ENCODE measurements at regions not wholly inside any gene's neighbourhood (a gene's known extent, or its start where the extent isn't known, plus 50 kb on each side); places are given as distances from the start of the nearest gene placed in this dataset.
A peak's percentile ranks its signal among the peaks of the same experiment; 100 is the strongest.

GRCh38 chr9:108516391-108516790 lies 339.4 kb downstream of the ACTL7B start:
- Histone ChIP-seq H3K27me3 (no peaks in the 10 kb centered on the region), H3K36me3 (no peaks in the 10 kb centered on the region), H3K27ac (no peak overlapping the region), H3K4me2 (peak overlapping the region in 3 of 11 experiments; percentile 6 to 25 (median 15); a peak in 1 of 22 replicates), H3K4me3 (no peak overlapping the region), H3K4me1 (peaks cover 0 to 5% (median 0%) of the 10 kb centered on the region in 10 experiments; a peak in 2 of 20 replicates), H3K9ac (no peak overlapping the region), H3K9me3 (replicated peaks in 1 of 11) (no peaks in the 10 kb centered on the region), H4K20me1 (no peaks in the 10 kb centered on the region)
- TF ChIP-seq Cebpa-rat (IDR thresholded peaks at IDR 0.05): no peak

- Histone ChIP-seq H3K27me3 (no peaks in the 10 kb centered on the region), H3K4me3 (no peak overlapping the region)
These were observed 339.9 kb downstream of the ACTL7B start for GRCh38 chr9:108515856-108516255.

GRCh38 chr9:108512426-108513173 lies 343.2 kb downstream of the ACTL7B start:
- no peak overlapping the region for H3K4me2 ChIP-seq
- TF ChIP-seq Cebpa-rat (IDR thresholded peaks at IDR 0.05): no peak
- H3K27me3 ChIP-seq: no peaks in the 10 kb centered on the region
- no peaks in the 10 kb centered on the region for H4K20me1 ChIP-seq
- H3K36me3 ChIP-seq: no peaks in the 10 kb centered on the region
- peaks cover 0 to 5% (median 3%) of the 10 kb centered on the region in 11 experiments; a peak in 5 of 22 replicates for H3K9me3 ChIP-seq (replicated peaks in 1 of 11)
- H3K4me1 ChIP-seq: peaks cover 0 to 5% (median 0%) of the 10 kb centered on the region in 10 experiments; a peak in 2 of 20 replicates
- no peak overlapping the region for H3K4me3 ChIP-seq
- H3K9ac ChIP-seq: no peak overlapping the region
- no peak overlapping the region for H3K27ac ChIP-seq

More at GRCh38 chr9:108515856-108516255, 339.9 kb downstream of the ACTL7B start:
- no peak for TF ChIP-seq Cebpa-rat (IDR thresholded peaks at IDR 0.05)
- H3K36me3 ChIP-seq: no peaks in the 10 kb centered on the region
- peaks cover 0 to 5% (median 0%) of the 10 kb centered on the region in 10 experiments; a peak in 2 of 20 replicates for H3K4me1 ChIP-seq
- no peak overlapping the region for H3K9ac ChIP-seq
- peak overlapping the region in 2 of 11 experiments; percentile 6 to 25; a peak in 2 of 22 replicates for H3K4me2 ChIP-seq
- H3K9me3 ChIP-seq (replicated peaks in 1 of 11): 0 out of 22 replicates have a peak, but pooled peaks cover 0 to under 1% (median 0%) of the 10 kb centered on the region in 11 experiments
- H4K20me1 ChIP-seq: no peaks in the 10 kb centered on the region
- no peak overlapping the region for H3K27ac ChIP-seq

GRCh38 chr9:108511307-108511706 lies 344.5 kb downstream of the ACTL7B start:
- Histone ChIP-seq H3K4me3 (no peak overlapping the region), H3K36me3 (no peaks in the 10 kb centered on the region), H3K9me3 (replicated peaks in 1 of 11) (peaks cover 0 to 5% (median 3%) of the 10 kb centered on the region in 11 experiments; a peak in 5 of 22 replicates), H3K27me3 (no peaks in the 10 kb centered on the region), H3K4me1 (peaks cover 0 to 4% (median 0%) of the 10 kb centered on the region in 10 experiments; a peak in 2 of 20 replicates), H3K9ac (no peak overlapping the region), H3K4me2 (no peak overlapping the region), H4K20me1 (no peaks in the 10 kb centered on the region), H3K27ac (no peak overlapping the region)
- peak in 2 of 11 experiments; percentile 31 to 54; a peak in 3 of 22 replicates for TF ChIP-seq Cebpa-rat (IDR thresholded peaks at IDR 0.05)

GRCh38 chr9:108496846-108497245 lies 358.9 kb downstream of the ACTL7B start:
- no peak overlapping the region for H3K9ac ChIP-seq
- no peak overlapping the region for H3K27ac ChIP-seq
- H3K36me3 ChIP-seq: no peaks in the 10 kb centered on the region
- no peaks in the 10 kb centered on the region for H3K4me1 ChIP-seq
- H3K9me3 ChIP-seq (replicated peaks in 1 of 11): peaks cover 3 to 11% (median 9%) of the 10 kb centered on the region in 11 experiments; a peak in 16 of 22 replicates
- H4K20me1 ChIP-seq: no peaks in the 10 kb centered on the region
- H3K27me3 ChIP-seq: no peaks in the 10 kb centered on the region
- no peak for TF ChIP-seq Cebpa-rat (IDR thresholded peaks at IDR 0.05)
- no peak overlapping the region for H3K4me2 ChIP-seq
- H3K4me3 ChIP-seq: no peak overlapping the region

GRCh38 chr9:108489567-108489966 lies 366.2 kb downstream of the ACTL7B start:
- Histone ChIP-seq H4K20me1 (peaks cover 0 to 6% (median 0%) of the 10 kb centered on the region in 11 experiments; a peak in 1 of 22 replicates), H3K9me3 (replicated peaks in 1 of 11) (peaks cover 0 to 4% (median 0%) of the 10 kb centered on the region in 11 experiments; a peak in 1 of 22 replicates), H3K9ac (no peak overlapping the region), H3K36me3 (no peaks in the 10 kb centered on the region), H3K27ac (no peak overlapping the region), H3K4me2 (no peak overlapping the region), H3K4me3 (no peak overlapping the region), H3K27me3 (peaks cover 0 to 46% (median 0%) of the 10 kb centered on the region in 11 experiments; a peak in 5 of 22 replicates), H3K4me1 (peaks cover 0 to 17% (median 0%) of the 10 kb centered on the region in 10 experiments; a peak in 7 of 20 replicates)
- TF ChIP-seq Cebpa-rat (IDR thresholded peaks at IDR 0.05): no peak

- no peak overlapping the region for H3K4me3 ChIP-seq
- H3K9ac ChIP-seq: no peak overlapping the region
- H3K4me1 ChIP-seq: peaks cover 0 to 17% (median 0%) of the 10 kb centered on the region in 10 experiments; a peak in 7 of 20 replicates
- TF ChIP-seq Cebpa-rat (IDR thresholded peaks at IDR 0.05): no peak
- no peaks in the 10 kb centered on the region for H3K36me3 ChIP-seq
- no peak overlapping the region for H3K27ac ChIP-seq
- 0 out of 22 replicates have a peak, but pooled peaks cover 0 to 4% (median 0%) of the 10 kb centered on the region in 11 experiments for H3K9me3 ChIP-seq (replicated peaks in 1 of 11)
- H4K20me1 ChIP-seq: peaks cover 0 to 6% (median 0%) of the 10 kb centered on the region in 11 experiments; a peak in 1 of 22 replicates
- H3K27me3 ChIP-seq: peaks cover 0 to 71% (median 0%) of the 10 kb centered on the region in 11 experiments; a peak in 5 of 22 replicates
- H3K4me2 ChIP-seq: peak overlapping the region in 3 of 11 experiments; percentile 32 to 60 (median 38); a peak in 6 of 22 replicates
These were observed 369.0 kb downstream of the ACTL7B start for GRCh38 chr9:108486831-108487230.

GRCh38 chr9:108484468-108484867 lies 371.3 kb downstream of the ACTL7B start:
- peaks cover 0 to 6% (median 0%) of the 10 kb centered on the region in 11 experiments; a peak in 1 of 22 replicates for H4K20me1 ChIP-seq
- H3K4me1 ChIP-seq: peaks cover 0 to 17% (median 0%) of the 10 kb centered on the region in 10 experiments; a peak in 7 of 20 replicates
- no peaks in the 10 kb centered on the region for H3K36me3 ChIP-seq
- no peak overlapping the region for H3K4me3 ChIP-seq
- H3K27ac ChIP-seq: no peak overlapping the region
- H3K9ac ChIP-seq: no peak overlapping the region
- H3K9me3 ChIP-seq (replicated peaks in 1 of 11): 0 out of 22 replicates have a peak, but pooled peaks cover 0 to 4% (median 0%) of the 10 kb centered on the region in 11 experiments
- TF ChIP-seq Cebpa-rat (IDR thresholded peaks at IDR 0.05): no peak
- H3K4me2 ChIP-seq: no peak overlapping the region
- H3K27me3 ChIP-seq: peaks cover 0 to 64% (median 0%) of the 10 kb centered on the region in 11 experiments; a peak in 5 of 22 replicates

GRCh38 chr9:108483676-108484075 lies 372.1 kb downstream of the ACTL7B start:
- Histone ChIP-seq H3K9me3 (replicated peaks in 1 of 11) (0 out of 22 replicates have a peak, but pooled peaks cover 0 to 4% (median 0%) of the 10 kb centered on the region in 11 experiments), H3K27me3 (peaks cover 0 to 56% (median 0%) of the 10 kb centered on the region in 11 experiments; a peak in 5 of 22 replicates), H3K4me1 (peaks cover 0 to 22% (median 0%) of the 10 kb centered on the region in 10 experiments; a peak in 7 of 20 replicates), H3K4me3 (no peak overlapping the region), H3K9ac (no peak overlapping the region), H3K27ac (no peak overlapping the region), H4K20me1 (peaks cover 0 to 6% (median 0%) of the 10 kb centered on the region in 11 experiments; a peak in 1 of 22 replicates), H3K36me3 (no peaks in the 10 kb centered on the region), H3K4me2 (no peak overlapping the region)
- TF ChIP-seq Cebpa-rat (IDR thresholded peaks at IDR 0.05): no peak

All from BLaER1 treated with 17β-estradiol and CSF1 and Interleukin-3, amounts not matched to agents 10 nM and 100 nM (cell line).